ENCODE measurements at regions not wholly inside any gene's neighbourhood (a gene's known extent, or its start where the extent isn't known, plus 50 kb on each side); places are given as distances from the start of the nearest gene placed in this dataset.

DNA sequence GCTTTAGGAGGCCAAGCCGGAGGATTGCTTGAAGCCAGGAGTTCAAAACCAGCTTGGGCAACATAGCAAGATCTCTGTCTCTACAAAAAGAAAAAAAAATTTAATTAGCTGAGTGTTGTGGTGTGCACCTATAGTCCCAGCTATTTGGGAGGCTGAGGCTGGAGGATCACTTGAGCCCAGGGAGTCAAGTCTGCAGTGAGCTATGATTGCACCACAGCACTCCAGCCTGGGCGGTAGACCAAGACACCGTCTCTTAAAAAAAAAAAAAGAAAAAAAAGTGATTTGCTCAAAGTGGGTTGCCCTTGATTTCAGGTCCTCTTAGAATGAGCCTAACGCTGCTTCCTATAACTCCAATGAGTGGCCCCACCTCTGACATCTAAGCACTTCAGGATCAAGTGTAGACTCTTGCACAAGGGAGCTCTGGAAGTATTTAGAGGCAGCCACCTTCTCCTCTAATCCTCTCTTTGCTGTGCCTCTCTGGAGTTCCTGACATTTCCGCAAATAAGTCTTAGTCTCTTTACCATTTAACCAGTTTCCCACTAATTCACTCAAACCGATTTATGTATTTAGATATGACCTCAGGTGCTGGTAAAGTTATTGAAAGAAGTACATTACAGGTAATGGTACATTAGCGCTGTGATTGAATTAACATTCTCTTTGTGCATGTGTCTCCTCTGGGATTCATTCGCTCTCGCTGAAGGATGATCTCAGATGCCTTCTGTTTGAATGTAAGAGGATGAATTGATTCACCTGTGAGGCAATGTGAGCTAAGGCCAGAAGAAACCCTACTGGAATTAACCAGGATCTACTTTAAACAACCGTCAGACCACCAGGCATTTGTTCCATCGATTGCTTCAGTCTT lies 60.8 kb upstream of the CELF2 start:
- no peaks in the 10 kb centered on the region for H3K27me3 ChIP-seq (ENCODE audit: control insufficient read depth, insufficient read depth, low read length)
- H3K36me3 ChIP-seq (ENCODE audit: control insufficient read depth, insufficient read depth, low read length) = no peaks in the 10 kb centered on the region
- TF ChIP-seq CTCF (IDR thresholded peaks at IDR 0.05; ENCODE audit: insufficient read depth, low read length, poor library complexity, severe bottlenecking) = no peak
- no peak for DNase-seq (ENCODE audit: low read depth)
- H3K4me3 ChIP-seq (ENCODE audit: low read depth, low read length) = no peak overlapping the region

DNA sequence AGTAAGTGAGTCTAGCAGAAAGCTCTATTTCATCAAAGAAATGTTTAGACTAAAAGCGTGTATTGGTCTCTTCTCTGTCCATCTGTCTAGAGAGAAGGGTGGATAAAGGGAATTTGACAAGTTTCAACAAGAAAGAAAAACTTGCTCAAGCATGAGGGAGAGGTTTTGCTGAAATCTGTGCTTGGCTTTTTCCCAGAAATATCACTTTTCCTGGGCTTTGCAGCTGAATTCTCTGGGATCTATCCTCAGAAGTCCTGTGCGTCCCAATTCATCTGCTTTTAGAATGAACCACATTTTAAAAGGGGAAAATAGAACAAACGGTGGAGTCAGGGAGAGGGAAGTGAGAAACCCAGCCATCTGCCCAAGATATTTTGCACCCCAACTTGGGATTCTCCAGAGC lies 59.6 kb upstream of the CELF2 start:
- no peak overlapping the region for H3K4me3 ChIP-seq (ENCODE audit: low read depth, low read length)
- H3K27me3 ChIP-seq (ENCODE audit: control insufficient read depth, insufficient read depth, low read length) = no peaks in the 10 kb centered on the region
- no peak for DNase-seq (ENCODE audit: low read depth)
- no peak for TF ChIP-seq CTCF (IDR thresholded peaks at IDR 0.05; ENCODE audit: insufficient read depth, low read length, poor library complexity, severe bottlenecking)
- no peaks in the 10 kb centered on the region for H3K36me3 ChIP-seq (ENCODE audit: control insufficient read depth, insufficient read depth, low read length)

DNA sequence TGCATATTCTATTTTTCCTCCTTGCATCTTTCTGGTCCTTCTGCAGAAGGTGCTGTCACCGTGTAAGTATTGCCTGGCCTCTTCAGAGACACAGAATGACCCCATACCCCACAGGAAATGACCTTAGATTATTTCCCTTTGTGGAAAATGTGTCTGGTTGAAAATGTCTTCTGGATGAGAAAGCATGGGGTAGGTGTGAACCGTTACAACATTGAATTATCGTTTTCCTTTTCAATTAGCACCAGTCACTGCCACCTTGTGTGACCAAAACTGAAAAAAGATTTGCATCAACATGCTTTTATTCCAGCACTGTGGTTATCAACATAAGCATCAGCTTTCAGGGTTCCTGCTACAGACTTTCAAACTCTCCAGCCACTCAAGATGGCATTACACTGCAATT lies 58.0 kb upstream of the CELF2 start:
- Histone ChIP-seq H3K4me3 (ENCODE audit: low read depth, low read length) (no peak overlapping the region), H3K27me3 (ENCODE audit: control insufficient read depth, insufficient read depth, low read length) (no peaks in the 10 kb centered on the region), H3K36me3 (ENCODE audit: control insufficient read depth, insufficient read depth, low read length) (no peaks in the 10 kb centered on the region)
- TF ChIP-seq CTCF (IDR thresholded peaks at IDR 0.05; ENCODE audit: insufficient read depth, low read length, poor library complexity, severe bottlenecking) = no peak
- DNase-seq (ENCODE audit: low read depth) = no peak

GRCh38 chr10:10960534-10960933 lies 57.1 kb upstream of the CELF2 start:
- no peak for TF ChIP-seq CTCF (IDR thresholded peaks at IDR 0.05; ENCODE audit: insufficient read depth, low read length, poor library complexity, severe bottlenecking)
- DNase-seq (ENCODE audit: low read depth) = no peak
- H3K36me3 ChIP-seq (ENCODE audit: control insufficient read depth, insufficient read depth, low read length) = no peaks in the 10 kb centered on the region
- H3K4me3 ChIP-seq (ENCODE audit: low read depth, low read length) = no peak overlapping the region
- no peaks in the 10 kb centered on the region for H3K27me3 ChIP-seq (ENCODE audit: control insufficient read depth, insufficient read depth, low read length)

DNA sequence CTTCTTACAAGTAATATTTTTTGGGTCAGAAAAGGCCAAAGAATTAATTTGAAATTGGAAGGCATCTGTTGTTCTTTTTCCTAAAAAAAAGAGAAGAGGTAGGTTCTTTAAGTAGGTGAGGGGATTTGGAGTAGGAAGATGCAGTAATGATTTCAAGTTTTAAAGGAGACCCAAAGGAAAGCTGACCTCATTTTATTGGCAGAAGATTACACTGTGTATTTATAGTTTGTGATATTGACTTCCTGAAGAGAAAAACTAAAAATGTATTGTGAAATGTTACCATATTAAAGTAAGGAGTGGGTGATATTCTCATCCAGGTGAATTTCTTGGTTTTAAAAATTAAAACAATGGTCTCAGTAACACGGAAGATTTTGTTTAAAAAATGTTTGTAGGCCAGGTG lies 56.6 kb upstream of the CELF2 start:
- Histone ChIP-seq H3K27me3 (ENCODE audit: control insufficient read depth, insufficient read depth, low read length) (no peaks in the 10 kb centered on the region), H3K4me3 (ENCODE audit: low read depth, low read length) (no peak overlapping the region), H3K36me3 (ENCODE audit: control insufficient read depth, insufficient read depth, low read length) (no peaks in the 10 kb centered on the region)
- no peak for DNase-seq (ENCODE audit: low read depth)
- TF ChIP-seq CTCF (IDR thresholded peaks at IDR 0.05; ENCODE audit: insufficient read depth, low read length, poor library complexity, severe bottlenecking) = no peak

DNA sequence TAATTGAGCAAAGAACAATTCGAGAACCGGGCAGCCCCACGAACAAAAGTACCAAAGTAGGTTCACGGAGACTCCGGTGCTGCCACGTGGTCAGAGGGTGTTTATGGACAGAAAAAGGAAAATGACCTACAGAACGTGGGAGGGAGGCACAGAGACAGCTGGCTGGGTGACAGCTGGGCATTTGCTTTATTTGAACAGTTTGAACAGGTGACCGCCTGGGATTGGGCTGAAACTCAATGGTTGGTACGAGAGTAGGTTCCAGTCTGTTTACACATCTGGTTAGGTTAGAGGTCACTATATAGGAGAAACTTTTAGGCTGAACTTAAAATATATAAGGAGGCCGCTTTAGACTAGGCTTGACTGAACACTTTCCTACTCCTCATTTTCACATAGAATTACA lies 50.6 kb upstream of the CELF2 start:
- TF ChIP-seq CTCF (IDR thresholded peaks at IDR 0.05; ENCODE audit: insufficient read depth, low read length, poor library complexity, severe bottlenecking) = no peak
- DNase-seq (ENCODE audit: low read depth) = no peak
- H3K36me3 ChIP-seq (ENCODE audit: control insufficient read depth, insufficient read depth, low read length) = no peaks in the 10 kb centered on the region
- H3K4me3 ChIP-seq (ENCODE audit: low read depth, low read length) = no peak overlapping the region
- peaks cover 3% of the 10 kb centered on the region for H3K27me3 ChIP-seq (ENCODE audit: control insufficient read depth, insufficient read depth, low read length)

Measured in kidney epithelial cell (primary cell).